Colonic mucosa (tissue), 4 donors: ENCODE measurements at regions not wholly inside any gene's neighbourhood (a gene's known extent, or its start where the extent isn't known, plus 50 kb on each side); places are given as distances from the start of the nearest gene placed in this dataset.

Experiments used
- DNase-seq: peaks from one replicate; pipeline ENCODE4 v3.0.0-alpha.2; 2020
- H3K27ac ChIP-seq: fragments of 200-600 bp; one replicate; pipeline ENCODE4 v1.8.0; 2021
- H3K27me3 ChIP-seq: fragments of 200-600 bp; one replicate; pipeline ENCODE4 v1.8.0; 2021
- H3K36me3 ChIP-seq: fragments of 200-600 bp; one replicate; pipeline ENCODE4 v1.8.0; 2021
- H3K4me1 ChIP-seq: fragments of 200-600 bp; one replicate; pipeline ENCODE4 v1.8.0; 2021; ENCODE audit warnings: mild to moderate bottlenecking
- H3K4me3 ChIP-seq: fragments of 200-600 bp; one replicate; pipeline ENCODE4 v1.8.0; 2021
- H3K9ac ChIP-seq, 2 donors: one replicate each; pipeline ENCODE4 v1.7.0; 2013; ENCODE audit warnings: control low read depth in 2 of 2, low read depth in 2 of 2, low read length in 2 of 2
- H3K9me3 ChIP-seq: fragments of 200-600 bp; one replicate; pipeline ENCODE4 v1.8.0; 2021
- CTCF ChIP-seq: fragments of 200-600 bp; IDR thresholded peaks from one replicate; pipeline ENCODE4 v1.8.0; 2022; ENCODE audit warnings: antibody characterized with exemption, mild to moderate bottlenecking
- intact Hi-C: fragments of 100-400 bp; cut with DNase I; formaldehyde crosslinking; loops from one replicate; pipeline ENCODE4 v1.14.1; 2022
- donor health status: healthy.
- donor health status: DM: no; HTN: no; CAD: no.
- donor health status: DM: no; HTN: no; CAD: no.

- Histone ChIP-seq H3K4me3 (no peak overlapping the region), H3K36me3 (no peaks in the 10 kb centered on the region), H3K9ac (no peak overlapping the region), H3K27me3 (no peaks in the 10 kb centered on the region), H3K9me3 (no peaks in the 10 kb centered on the region), H3K27ac (no peak overlapping the region), H3K4me1 (no peaks in the 10 kb centered on the region)
- DNase-seq, result no peak
- intact Hi-C loops, result no loop called here
- no peak for TF ChIP-seq CTCF
Measured at GRCh38 chr17:55625521-55625920, 97.1 kb downstream of the TMEM100 start.

GRCh38 chr17:55624772-55625433, 97.8 kb downstream of the TMEM100 start:
- Histone ChIP-seq H3K36me3 (no peaks in the 10 kb centered on the region), H3K9ac (no peak overlapping the region), H3K9me3 (no peaks in the 10 kb centered on the region), H3K4me1 (no peaks in the 10 kb centered on the region), H3K27ac (no peak overlapping the region), H3K27me3 (no peaks in the 10 kb centered on the region), H3K4me3 (no peak overlapping the region)
- intact Hi-C loops, result no loop called here
- TF ChIP-seq CTCF, result no peak
- DNase-seq, result no peak

GRCh38 chr17:55622547-55622946, 100.1 kb downstream of the TMEM100 start:
- no peak overlapping the region for H3K9ac ChIP-seq
- no peak for TF ChIP-seq CTCF
- H3K36me3 ChIP-seq, result no peaks in the 10 kb centered on the region
- no peak for DNase-seq
- H3K9me3 ChIP-seq, result no peaks in the 10 kb centered on the region
- no peak overlapping the region for H3K4me3 ChIP-seq
- no peak overlapping the region for H3K27ac ChIP-seq
- no peaks in the 10 kb centered on the region for H3K4me1 ChIP-seq
- H3K27me3 ChIP-seq, result no peaks in the 10 kb centered on the region
- intact Hi-C loops, result no loop called here

- no peak overlapping the region for H3K4me3 ChIP-seq
- H3K27me3 ChIP-seq, result no peaks in the 10 kb centered on the region
- H3K4me1 ChIP-seq, result no peaks in the 10 kb centered on the region
- intact Hi-C loops, result no loop called here
- no peak overlapping the region for H3K9ac ChIP-seq
- no peak overlapping the region for H3K27ac ChIP-seq
- H3K9me3 ChIP-seq, result no peaks in the 10 kb centered on the region
- H3K36me3 ChIP-seq, result no peaks in the 10 kb centered on the region
- TF ChIP-seq CTCF, result no peak
- DNase-seq, result no peak
Measured at GRCh38 chr17:55620945-55621344, 101.7 kb downstream of the TMEM100 start.

- intact Hi-C loops, result no loop called here
- no peak for DNase-seq
- Histone ChIP-seq H3K4me1 (no peaks in the 10 kb centered on the region), H3K9ac (no peak overlapping the region), H3K27me3 (no peaks in the 10 kb centered on the region), H3K4me3 (no peak overlapping the region), H3K27ac (no peak overlapping the region), H3K36me3 (no peaks in the 10 kb centered on the region), H3K9me3 (no peaks in the 10 kb centered on the region)
- no peak for TF ChIP-seq CTCF
Measured at GRCh38 chr17:55620023-55620422, 102.6 kb downstream of the TMEM100 start.
